HG03280 (cell line): ENCODE measurements at regions not wholly inside any gene's neighbourhood (a gene's known extent, or its start where the extent isn't known, plus 50 kb on each side); places are given as distances from the start of the nearest gene placed in this dataset.
"Not testable (repeated sequence)": the region's sequence is repeated elsewhere in the genome, so short reads cannot be mapped to it uniquely, and the experiment has no call there.

Experiments used
- ATAC-seq: cut with Tn5 transposase; IDR thresholded peaks from one replicate; pipeline ENCODE4 v1.9.1; 2021; ENCODE audit warnings: mild to moderate bottlenecking, moderate library complexity; ENCODE audit not compliant: unreplicated experiment

- ATAC-seq, result no peak
Measured at GRCh38 chr1:222077206-222077605, 335.3 kb upstream of the DUSP10 start.

DNA sequence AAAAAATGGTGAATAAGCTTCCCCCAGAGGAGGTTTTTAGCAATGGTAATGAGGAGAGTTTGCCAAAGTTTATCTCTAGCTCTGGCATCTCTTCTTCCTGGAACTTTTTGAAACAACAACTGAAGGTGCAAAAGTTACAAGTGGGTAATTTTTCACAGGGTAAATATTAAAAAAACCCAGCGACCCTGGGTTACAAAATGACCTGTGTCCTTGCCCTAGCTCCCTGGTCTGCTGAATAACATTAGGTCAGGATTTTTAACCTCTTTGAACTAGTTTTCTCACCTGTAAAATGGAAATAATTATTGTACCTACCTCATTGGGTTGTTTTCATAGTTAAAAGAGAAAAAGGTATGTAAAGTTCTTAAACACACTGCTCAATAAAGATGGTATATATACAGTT is 332.4 kb upstream of the DUSP10 start:
- ATAC-seq, result no peak

- no peak for ATAC-seq
Measured at GRCh38 chr1:222073307-222073995, 331.6 kb upstream of the DUSP10 start.

- ATAC-seq, result no peak
Measured at GRCh38 chr1:222071387-222071786, 329.5 kb upstream of the DUSP10 start.

DNA sequence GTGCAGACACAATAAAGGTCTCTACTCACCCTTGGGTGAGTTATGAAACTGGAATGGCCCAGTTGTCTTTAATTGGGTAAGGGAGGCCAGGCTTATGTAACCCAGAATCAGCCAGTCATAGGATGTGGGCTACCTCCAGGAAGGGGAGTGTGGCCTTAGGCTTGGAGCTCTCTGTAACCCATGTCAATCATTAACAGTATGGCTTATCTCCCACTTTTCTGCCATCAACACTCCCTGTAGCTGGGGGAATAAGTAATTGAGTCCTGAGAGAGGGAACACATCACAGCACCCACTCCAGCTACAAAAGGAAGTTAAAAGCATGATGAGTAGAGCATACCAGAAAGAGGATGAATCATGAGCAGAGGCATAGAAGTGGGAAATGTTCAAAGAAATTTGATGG is 327.0 kb upstream of the DUSP10 start:
- no peak for ATAC-seq

GRCh38 chr1:222068101-222068500 is 326.2 kb upstream of the DUSP10 start:
- ATAC-seq, result no peak

DNA sequence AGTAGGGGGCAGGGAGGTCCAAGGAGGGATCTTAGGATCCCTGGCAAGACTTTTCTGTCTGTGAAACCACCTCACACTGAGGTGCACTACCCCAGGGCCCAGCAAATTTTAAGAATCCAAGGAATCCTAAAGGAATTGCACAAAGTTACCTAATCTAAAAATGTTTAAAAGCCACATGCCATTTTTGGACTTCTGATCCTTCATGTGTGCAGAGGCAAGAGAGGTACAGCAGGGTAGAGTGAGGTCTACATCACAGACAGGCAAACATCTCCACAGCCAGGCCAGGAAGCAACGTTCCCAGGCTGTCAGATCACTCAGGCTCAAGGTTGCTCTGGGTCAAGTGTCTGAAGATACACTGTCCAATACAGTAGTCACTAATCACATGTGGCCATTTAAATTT is 324.6 kb upstream of the DUSP10 start:
- no peak for ATAC-seq

GRCh38 chr1:222065234-222065633 is 323.3 kb upstream of the DUSP10 start:
- no peak for ATAC-seq

DNA sequence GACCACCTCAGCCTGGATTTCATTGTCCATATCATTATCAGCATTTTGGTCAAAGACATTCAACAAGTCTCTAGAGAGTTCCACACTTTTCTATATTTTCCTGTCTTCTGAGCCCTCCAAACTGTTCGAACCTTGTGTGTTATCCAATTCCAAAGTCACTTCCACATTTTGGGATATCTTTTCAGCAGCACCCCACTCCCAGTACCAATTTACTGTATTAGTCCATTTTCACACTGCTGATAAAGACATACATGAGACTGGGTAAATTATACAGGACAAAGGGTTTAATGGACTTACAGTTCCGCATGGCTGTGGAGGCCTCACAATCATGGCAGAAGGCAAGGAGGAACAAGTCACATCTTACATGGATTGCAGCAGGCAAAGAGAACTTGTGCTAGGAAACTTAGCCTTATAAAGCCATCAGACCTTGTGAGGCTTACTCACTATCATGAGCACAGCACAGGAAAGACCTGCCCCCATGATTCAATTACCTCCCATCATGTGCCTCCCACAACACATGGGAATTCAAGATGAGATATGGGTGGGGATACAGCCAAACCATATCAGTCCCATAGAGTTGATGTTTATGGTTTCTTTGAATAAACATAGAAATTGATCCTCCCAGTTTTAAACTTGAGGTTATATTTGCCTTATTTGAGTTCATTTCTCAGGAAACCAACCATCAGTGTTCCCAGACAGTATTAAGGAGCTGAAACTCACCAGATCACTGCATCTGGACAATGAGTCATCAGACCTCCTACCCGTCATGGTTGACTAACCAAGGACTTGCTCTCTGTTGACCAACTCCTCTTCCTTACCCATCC is 322.7 kb upstream of the DUSP10 start:
- ATAC-seq, result no peak

- no peak for ATAC-seq
Measured at GRCh38 chr1:222062640-222063039, 320.8 kb upstream of the DUSP10 start.

DNA sequence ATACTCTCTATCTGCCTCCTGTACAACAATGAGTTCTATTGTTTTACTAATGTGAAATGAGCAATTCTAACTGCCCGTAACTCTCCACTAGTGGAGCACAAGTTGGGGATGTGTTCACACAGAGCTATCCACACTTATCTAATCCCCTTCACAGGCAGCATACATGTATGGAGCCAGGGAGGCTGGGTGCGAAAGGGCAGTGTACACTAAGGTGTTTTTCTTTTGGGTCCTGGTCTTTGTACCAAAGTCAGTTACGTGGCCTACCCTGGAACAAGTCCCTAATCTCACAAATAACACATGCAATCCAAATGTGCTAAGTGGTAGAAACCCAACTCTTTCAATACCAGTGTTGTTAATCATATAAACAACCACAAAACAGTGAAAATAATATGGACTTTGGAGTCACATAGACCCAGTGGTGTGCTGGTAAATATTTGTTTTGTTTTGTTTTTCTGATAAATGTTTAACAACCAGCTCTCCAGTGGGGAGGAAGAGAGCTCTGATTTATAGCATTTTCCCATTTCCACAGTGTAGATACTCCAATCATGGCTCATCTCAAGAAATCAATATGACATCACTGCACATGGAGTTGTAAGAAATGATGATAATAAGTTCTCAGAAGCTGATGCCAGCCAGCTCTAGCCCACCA is 319.9 kb upstream of the DUSP10 start:
- ATAC-seq, result no peak

DNA sequence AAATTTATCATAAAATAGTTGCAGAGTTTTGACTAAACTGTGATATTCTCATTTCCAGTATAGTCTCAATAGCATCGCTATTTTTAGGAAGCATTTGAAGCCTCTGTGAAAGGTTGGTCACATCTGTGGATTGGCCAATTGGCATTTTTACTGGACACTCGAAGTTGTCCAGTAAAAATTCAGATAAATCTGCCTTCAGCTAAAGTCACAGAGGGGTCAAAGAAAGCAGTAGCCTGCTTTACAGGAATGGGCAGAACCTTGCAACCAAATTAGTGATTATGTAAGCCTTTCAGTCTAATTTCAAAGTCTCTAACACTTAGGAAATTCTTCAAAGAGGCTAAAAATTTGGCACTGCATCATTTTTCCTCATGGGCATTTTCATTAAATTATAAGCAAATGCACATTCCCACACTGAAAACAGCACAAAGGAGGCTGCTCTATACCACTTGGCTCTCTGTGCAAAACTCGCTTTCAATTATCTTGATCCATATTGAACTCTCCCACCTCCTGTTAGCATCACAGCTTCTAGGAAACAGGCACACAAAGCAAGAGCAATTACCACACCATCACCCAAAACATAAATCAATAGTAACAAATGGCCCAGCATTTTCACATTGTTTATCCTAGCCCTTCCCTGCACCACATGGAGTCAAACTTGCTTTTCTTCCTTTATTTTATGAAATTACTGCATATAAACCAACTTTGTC is 318.5 kb upstream of the DUSP10 start:
- ATAC-seq, result no peak

GRCh38 chr1:222058249-222058648 is 316.4 kb upstream of the DUSP10 start:
- ATAC-seq, result no peak

DNA sequence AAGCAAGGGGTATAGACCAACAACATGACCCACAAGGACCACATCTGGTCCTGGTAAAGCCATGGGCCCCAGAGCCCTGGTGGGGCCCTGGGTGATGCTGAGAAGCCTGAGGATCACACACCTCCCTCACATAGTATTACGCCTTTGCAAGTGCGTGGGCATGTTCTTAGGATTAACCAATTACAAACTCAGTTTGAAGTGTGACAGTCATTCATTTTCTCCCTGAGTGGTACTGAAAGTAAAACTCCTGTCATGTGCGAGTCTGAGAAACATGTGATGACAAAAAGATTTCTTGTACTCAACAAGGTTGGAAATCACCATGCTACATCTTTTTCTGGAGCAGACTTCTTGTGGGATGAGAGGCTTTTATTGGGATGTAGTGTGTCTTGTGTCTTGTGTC is 315.3 kb upstream of the DUSP10 start:
- no peak for ATAC-seq

GRCh38 chr1:222054416-222054815 is 312.5 kb upstream of the DUSP10 start:
- no peak for ATAC-seq

DNA sequence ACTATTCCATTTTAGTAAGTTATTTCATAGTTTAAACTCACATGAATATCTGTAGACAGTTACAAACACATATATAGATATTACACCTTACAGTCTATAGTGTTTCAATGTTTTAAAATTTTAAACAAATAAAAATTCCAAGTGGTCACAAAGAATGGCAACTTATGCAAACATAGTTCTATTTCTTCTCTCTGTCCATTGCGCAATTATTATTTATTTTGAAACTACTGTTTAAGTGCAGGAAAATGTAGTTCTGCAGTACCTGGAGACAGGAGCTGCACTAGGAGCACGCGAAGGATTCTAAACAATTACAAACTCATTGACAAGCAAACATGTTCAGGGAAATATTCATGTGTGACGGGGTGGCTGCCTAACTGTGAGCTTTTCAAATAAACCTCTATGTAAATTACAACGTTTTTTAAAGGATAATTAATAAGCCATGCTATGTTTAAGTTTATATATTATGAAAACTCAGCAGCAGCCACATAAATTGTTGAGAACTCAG is 312.0 kb upstream of the DUSP10 start:
- ATAC-seq, result no peak

DNA sequence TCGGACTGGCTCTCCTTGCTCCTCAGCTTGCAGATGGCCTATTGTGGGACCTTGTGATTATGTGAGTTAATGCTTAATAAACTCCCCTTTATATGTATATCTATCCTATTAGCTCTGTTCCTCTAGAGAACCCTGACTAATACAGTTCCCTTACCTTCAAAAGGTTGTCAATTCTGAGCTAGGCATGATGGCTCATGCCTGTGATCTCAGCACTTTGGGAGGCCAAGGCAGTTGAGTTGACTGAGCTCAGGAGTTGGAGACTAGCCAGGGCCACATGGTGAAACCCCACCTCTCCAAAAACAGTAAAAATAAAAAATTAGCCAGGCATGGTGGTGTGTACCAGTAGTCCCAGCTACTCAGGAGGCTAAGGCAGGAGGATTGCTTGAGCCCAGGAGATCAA is 309.4 kb upstream of the DUSP10 start:
- ATAC-seq, result not testable (repeated sequence)

DNA sequence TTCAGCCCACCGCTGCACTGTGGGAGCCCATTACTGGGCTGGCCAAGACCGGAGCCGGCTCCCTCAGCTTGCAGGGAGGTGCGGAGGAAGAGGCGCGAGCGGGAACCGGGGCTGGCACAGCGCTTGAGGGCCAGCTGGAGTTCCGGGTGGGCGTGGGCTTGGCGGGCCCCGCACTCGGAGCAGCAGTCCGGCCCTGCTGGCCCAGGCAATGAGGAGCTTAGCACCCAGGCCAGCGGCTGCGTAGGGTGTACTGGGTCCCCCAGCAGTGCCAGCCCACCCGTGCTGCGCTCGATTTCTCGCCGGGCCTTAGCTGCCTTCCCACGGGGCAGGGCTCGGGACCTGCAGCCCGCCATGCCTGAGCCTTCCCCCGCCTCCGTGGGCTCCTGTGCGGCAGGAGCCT is 307.8 kb upstream of the DUSP10 start:
- ATAC-seq, result not testable (repeated sequence)

GRCh38 chr1:222049176-222049575 is 307.3 kb upstream of the DUSP10 start:
- no peak for ATAC-seq

DNA sequence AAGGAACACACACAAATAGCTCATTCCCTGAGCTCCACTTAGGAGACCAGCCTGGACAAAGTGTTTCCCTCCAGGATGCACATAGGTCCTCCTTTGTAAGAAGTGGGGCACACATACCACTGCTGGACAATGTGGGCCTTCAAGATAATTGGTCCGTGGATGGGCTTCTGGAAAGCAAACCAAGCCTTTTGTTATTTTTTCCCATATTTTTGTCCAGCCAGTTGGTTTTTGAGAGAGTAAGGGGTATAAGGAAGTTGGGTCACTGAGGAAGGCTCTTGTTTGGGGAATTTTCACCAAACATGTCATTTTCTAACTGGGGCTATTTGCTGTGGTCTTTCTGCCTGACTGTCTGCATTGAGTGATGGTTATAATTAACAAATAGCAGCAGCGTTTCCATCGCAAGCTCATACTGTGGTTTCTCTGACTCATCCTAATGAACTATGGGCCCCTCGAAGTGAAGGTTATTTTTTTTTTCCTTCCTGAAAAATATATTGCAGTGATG is 306.3 kb upstream of the DUSP10 start:
- ATAC-seq, result peak; percentile 68

- ATAC-seq, result no peak
Measured at GRCh38 chr1:222047366-222047765, 305.5 kb upstream of the DUSP10 start.
